ENCODE measurements at regions not wholly inside any gene's neighbourhood (a gene's known extent, or its start where the extent isn't known, plus 50 kb on each side); places are given as distances from the start of the nearest gene placed in this dataset.

DNA sequence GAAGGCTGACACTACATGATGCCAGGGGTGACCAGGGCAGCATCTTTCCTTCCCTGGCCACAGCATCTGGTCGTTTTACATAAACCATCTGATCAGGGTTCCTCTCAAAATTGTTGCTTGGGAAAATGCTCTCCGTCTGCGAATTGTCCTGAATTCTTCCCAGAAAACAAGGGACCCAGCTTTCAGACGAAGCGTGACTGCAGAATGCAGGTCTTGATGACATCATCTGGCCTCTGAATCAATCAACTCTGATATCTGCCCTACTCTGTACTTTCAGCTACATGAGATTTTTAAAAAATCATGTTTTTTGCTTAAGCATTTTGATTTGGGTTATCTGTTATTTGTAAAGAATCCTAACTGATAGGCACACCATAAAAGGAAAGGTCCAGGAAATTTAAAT is 246.6 kb upstream of the IRS2 start:
- Histone ChIP-seq H3K27ac (ENCODE audit: low read depth, low read length) (no peak overlapping the region), H3K9me3 (ENCODE audit: control insufficient read depth, insufficient read depth, low read length) (no peaks in the 10 kb centered on the region), H3K27me3 (ENCODE audit: control insufficient read depth, insufficient read depth, low read length) (no peaks in the 10 kb centered on the region), H3K4me3 (ENCODE audit: low read depth, low read length) (no peak overlapping the region)
- TF ChIP-seq, protein P1, sequence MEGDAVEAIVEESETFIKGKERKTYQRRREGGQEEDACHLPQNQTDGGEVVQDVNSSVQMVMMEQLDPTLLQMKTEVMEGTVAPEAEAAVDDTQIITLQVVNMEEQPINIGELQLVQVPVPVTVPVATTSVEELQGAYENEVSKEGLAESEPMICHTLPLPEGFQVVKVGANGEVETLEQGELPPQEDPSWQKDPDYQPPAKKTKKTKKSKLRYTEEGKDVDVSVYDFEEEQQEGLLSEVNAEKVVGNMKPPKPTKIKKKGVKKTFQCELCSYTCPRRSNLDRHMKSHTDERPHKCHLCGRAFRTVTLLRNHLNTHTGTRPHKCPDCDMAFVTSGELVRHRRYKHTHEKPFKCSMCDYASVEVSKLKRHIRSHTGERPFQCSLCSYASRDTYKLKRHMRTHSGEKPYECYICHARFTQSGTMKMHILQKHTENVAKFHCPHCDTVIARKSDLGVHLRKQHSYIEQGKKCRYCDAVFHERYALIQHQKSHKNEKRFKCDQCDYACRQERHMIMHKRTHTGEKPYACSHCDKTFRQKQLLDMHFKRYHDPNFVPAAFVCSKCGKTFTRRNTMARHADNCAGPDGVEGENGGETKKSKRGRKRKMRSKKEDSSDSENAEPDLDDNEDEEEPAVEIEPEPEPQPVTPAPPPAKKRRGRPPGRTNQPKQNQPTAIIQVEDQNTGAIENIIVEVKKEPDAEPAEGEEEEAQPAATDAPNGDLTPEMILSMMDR (IDR thresholded peaks at IDR 0.05; ENCODE audit: low read depth, low read length) = no peak
- DNase-seq (ENCODE audit: low read depth, low spot score) = no peak
- CTCF ChIA-PET = no interaction called here
- POLR2A ChIA-PET = no interaction called here

DNA sequence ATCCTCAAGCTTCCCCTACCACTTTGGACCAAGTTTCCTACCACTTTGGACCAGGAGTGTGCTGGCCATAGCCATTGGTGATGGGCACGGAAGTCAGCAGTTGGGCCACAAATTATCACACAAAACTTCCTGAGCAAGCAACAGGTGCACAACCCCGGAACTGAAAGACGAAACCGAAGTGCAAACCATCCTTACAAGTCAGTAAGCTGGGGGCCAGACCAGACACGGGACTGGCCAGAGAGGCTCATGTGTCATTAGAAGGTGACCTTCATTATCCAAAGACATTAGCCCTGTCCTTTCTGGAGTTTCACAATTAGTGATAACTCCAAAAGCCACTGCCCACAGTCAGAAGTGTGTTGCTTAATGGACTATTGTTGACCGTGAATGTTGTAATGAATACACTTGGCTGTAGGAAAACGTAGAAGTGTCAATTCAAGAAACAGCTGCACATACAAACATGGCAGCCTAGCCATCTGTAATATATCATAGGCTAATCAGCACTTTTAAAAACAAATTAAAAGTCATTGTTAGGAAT is 244.1 kb upstream of the IRS2 start:
- TF ChIP-seq, protein P1 (IDR thresholded peaks at IDR 0.05; ENCODE audit: low read depth, low read length) = no peak
- CTCF ChIA-PET = no interaction called here
- DNase-seq (ENCODE audit: low read depth, low spot score) = no peak
- Histone ChIP-seq H3K27me3 (ENCODE audit: control insufficient read depth, insufficient read depth, low read length) (no peaks in the 10 kb centered on the region), H3K9me3 (ENCODE audit: control insufficient read depth, insufficient read depth, low read length) (no peaks in the 10 kb centered on the region), H3K27ac (ENCODE audit: low read depth, low read length) (no peak overlapping the region), H3K4me3 (ENCODE audit: low read depth, low read length) (no peak overlapping the region)
- POLR2A ChIA-PET = no interaction called here

DNA sequence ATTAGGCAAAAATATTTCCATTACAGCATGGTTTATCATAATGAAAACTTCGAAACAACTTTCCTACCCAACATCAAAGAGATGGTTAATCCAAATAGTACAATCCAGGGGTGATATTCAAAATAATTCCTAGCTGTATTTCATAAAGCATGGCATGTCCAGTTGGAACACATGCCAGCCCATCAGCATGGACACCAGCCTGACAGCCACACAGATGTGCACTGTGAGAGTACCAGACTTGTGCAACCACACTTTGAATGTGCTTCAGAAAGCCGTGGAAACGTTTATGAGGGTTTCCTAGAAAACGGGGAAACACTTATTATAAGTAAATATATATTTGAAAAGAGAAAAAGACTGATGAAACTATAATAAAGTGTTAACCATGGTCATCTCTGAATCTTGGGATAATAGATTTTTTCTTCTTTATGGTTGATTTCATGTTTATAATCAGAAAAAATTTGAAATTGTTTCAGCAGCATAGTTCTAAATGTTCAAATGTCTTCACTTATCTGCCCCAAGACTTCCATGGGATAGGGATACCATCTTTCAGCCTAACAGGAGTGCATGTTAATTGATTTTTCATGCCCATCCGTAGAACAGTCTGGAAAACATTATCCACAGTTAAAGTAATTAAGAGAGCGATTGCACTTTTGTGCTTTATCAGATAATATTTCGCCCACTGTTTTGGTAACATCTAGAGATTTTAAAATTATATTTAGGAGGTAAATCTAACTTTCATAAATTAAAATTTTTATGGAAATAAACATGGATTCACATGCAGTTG is 242.6 kb upstream of the IRS2 start:
- Histone ChIP-seq H3K27me3 (ENCODE audit: control insufficient read depth, insufficient read depth, low read length) (no peaks in the 10 kb centered on the region), H3K4me3 (ENCODE audit: low read depth, low read length) (no peak overlapping the region), H3K27ac (ENCODE audit: low read depth, low read length) (no peak overlapping the region), H3K9me3 (ENCODE audit: control insufficient read depth, insufficient read depth, low read length) (no peaks in the 10 kb centered on the region)
- no peak for DNase-seq (ENCODE audit: low read depth, low spot score)
- TF ChIP-seq, protein P1 (IDR thresholded peaks at IDR 0.05; ENCODE audit: low read depth, low read length) = no peak
- ChIA-PET CTCF (no interaction called here), POLR2A (no interaction called here)

DNA sequence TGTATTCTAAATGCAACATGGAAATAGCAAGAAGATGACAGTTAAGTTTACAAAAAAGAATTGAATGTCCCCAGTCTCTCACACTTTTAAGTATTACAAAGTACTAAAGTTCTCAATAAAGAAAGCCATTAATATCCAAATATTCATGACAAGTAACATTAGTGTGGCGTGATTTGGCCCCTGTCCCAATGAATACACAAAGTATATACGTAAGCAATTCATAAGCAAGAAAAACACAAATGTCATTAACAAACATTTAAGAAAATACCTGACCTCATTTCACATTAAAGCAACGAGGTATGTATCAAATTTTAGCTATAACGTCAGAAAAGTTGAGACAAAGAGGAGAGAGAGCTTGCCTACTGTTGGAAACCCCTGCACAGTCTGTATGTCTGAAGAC is 241.9 kb upstream of the IRS2 start:
- CTCF ChIA-PET = no interaction called here
- no peak for DNase-seq (ENCODE audit: low read depth, low spot score)
- POLR2A ChIA-PET = no interaction called here
- no peak overlapping the region for H3K27ac ChIP-seq (ENCODE audit: low read depth, low read length)
- H3K9me3 ChIP-seq (ENCODE audit: control insufficient read depth, insufficient read depth, low read length) = no peaks in the 10 kb centered on the region
- TF ChIP-seq, protein P1 (IDR thresholded peaks at IDR 0.05; ENCODE audit: low read depth, low read length) = no peak
- H3K4me3 ChIP-seq (ENCODE audit: low read depth, low read length) = no peak overlapping the region
- no peaks in the 10 kb centered on the region for H3K27me3 ChIP-seq (ENCODE audit: control insufficient read depth, insufficient read depth, low read length)

DNA sequence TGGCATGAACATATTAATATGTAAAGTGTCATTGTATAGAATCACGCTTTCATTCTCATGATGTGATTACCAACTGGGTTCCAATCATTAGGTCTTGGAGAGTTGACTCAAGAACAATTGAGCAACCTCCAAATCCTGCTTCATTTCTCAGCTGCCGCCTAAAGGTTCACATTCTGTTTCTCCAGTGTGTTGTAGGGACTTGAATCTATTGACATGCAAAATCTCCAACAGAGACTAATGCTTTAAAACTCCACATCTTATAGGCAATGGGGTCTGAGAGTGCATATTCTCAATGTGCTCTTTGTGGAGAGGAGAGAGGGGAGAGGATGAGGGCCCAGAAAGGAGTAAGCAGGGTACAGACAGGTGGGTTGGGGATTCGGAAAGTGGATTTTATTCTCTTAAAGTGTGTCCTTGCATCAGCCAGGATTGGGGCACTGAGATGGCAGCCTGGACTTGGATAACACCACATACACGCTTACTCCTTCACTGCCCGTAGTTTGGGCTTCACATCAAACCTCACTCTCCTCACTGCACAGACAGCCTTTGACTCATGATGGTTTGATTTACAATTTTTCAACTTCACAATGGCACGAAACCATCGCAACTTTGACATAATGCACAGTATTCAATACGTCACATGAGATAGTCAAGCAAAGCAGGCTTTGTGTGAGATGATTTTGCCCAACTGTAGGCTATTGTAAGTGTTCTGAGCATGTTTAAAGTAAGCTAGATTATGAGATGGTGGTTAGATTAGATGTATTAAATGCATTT is 241.3 kb upstream of the IRS2 start:
- ChIA-PET POLR2A (no interaction called here), CTCF (no interaction called here)
- TF ChIP-seq, protein P1 (IDR thresholded peaks at IDR 0.05; ENCODE audit: low read depth, low read length) = no peak
- Histone ChIP-seq H3K9me3 (ENCODE audit: control insufficient read depth, insufficient read depth, low read length) (no peaks in the 10 kb centered on the region), H3K4me3 (ENCODE audit: low read depth, low read length) (no peak overlapping the region), H3K27ac (ENCODE audit: low read depth, low read length) (no peak overlapping the region), H3K27me3 (ENCODE audit: control insufficient read depth, insufficient read depth, low read length) (no peaks in the 10 kb centered on the region)
- no peak for DNase-seq (ENCODE audit: low read depth, low spot score)
